GM23338 (cell line): ENCODE measurements at regions not wholly inside any gene's neighbourhood (a gene's known extent, or its start where the extent isn't known, plus 50 kb on each side); places are given as distances from the start of the nearest gene placed in this dataset.

Experiments used
- CREB1 ChIP-seq: fragments of 250-450 bp; sonication (Bioruptor Pico); IDR thresholded peaks from 2 replicates; pipeline ENCODE4 v1.5.0; 2020; ENCODE audit warnings: low read depth, mild to moderate bottlenecking, moderate library complexity
- CTCF ChIP-seq, 2 experiments: fragments of 200-600 bp in 1 of 2; sonication (generic) in 1 of 2; conservative IDR thresholded peaks; 2 replicates each; pipeline versions ENCODE4 v1.5.1 to v1.6.1; 2016 to 2017; ENCODE audit warnings: antibody characterized with exemption in 2 of 2, low read depth in 2 of 2, mild to moderate bottlenecking in 2 of 2, moderate library complexity in 1 of 2
- ETS1 ChIP-seq: IDR thresholded peaks from 2 replicates; pipeline ENCODE4 v1.6.1; 2016; ENCODE audit warnings: antibody characterized with exemption
- EZH2 ChIP-seq: fragments of 200-600 bp; sonication (generic); IDR thresholded peaks from one replicate; pipeline ENCODE4 v1.8.0; 2017; ENCODE audit warnings: antibody characterized with exemption, mild to moderate bottlenecking, low read depth; ENCODE audit not compliant: unreplicated experiment
- EZH2phosphoT487 ChIP-seq: fragments of 200-600 bp; sonication (generic); IDR thresholded peaks from one replicate; pipeline ENCODE4 v1.8.1; 2018; ENCODE audit warnings: antibody characterized with exemption; ENCODE audit not compliant: unreplicated experiment
- JUNB ChIP-seq: IDR thresholded peaks from one replicate; pipeline ENCODE4 v1.6.1; 2016; ENCODE audit warnings: antibody characterized with exemption; ENCODE audit not compliant: unreplicated experiment
- NANOG ChIP-seq: IDR thresholded peaks from 2 replicates; pipeline ENCODE4 v1.6.1; 2016; ENCODE audit warnings: antibody characterized with exemption, borderline replicate concordance
- POLR2AphosphoS5 ChIP-seq: IDR thresholded peaks from 2 replicates; pipeline ENCODE4 v1.6.1; 2016; ENCODE audit warnings: antibody characterized with exemption, low read depth
- ZNF114 ChIP-seq: fragments of 250-450 bp; sonication (Bioruptor Pico); IDR thresholded peaks from 2 replicates; pipeline ENCODE4 v1.5.0; 2020; ENCODE audit warnings: mild to moderate bottlenecking, moderate library complexity
- TF ChIP-seq, protein P1 (sequence below): IDR thresholded peaks from one replicate; pipeline ENCODE4 v1.6.1; 2018; ENCODE audit warnings: antibody characterized with exemption; ENCODE audit not compliant: unreplicated experiment

DNA sequence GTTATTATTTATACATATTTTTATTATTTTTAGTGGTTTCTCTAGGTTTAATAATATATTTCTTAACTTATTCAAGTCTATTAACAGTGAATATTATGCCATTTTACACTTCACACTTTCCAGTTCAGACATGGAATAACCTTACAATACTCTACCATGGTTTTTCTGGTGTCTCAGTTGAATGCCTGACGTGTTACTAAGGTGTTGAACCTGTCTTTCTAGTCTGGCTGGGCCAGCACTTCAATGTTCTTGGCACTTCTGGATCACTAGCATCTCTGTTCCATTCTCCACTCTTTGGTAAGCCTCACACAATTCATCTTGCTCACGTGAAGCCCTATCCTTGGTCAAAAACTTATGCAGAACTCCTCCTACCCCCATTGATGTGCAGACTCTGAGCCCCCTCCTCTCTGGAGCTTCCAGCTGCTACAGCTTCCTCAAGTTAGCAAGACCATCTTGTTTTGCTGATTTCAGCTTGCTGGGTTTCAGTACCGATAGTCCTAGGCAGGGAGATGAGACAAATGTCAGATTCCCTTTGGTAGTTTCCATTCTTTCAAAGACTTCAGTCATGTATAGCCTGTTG is 243.1 kb downstream of the FBXO4 start:
- TF ChIP-seq CTCF (conservative IDR thresholded peaks at IDR 0.05; ENCODE audit: low read depth in 2 of 2) (no peak), POLR2AphosphoS5 (no peak), ETS1 (no peak), JUNB (no peak), EZH2 (no peak), NANOG (no peak), EZH2phosphoT487 (no peak), ZNF114 (CRISPR knock-in tag) (no peak), CREB1 (CRISPR knock-in tag) (no peak)
- TF ChIP-seq, protein P1, sequence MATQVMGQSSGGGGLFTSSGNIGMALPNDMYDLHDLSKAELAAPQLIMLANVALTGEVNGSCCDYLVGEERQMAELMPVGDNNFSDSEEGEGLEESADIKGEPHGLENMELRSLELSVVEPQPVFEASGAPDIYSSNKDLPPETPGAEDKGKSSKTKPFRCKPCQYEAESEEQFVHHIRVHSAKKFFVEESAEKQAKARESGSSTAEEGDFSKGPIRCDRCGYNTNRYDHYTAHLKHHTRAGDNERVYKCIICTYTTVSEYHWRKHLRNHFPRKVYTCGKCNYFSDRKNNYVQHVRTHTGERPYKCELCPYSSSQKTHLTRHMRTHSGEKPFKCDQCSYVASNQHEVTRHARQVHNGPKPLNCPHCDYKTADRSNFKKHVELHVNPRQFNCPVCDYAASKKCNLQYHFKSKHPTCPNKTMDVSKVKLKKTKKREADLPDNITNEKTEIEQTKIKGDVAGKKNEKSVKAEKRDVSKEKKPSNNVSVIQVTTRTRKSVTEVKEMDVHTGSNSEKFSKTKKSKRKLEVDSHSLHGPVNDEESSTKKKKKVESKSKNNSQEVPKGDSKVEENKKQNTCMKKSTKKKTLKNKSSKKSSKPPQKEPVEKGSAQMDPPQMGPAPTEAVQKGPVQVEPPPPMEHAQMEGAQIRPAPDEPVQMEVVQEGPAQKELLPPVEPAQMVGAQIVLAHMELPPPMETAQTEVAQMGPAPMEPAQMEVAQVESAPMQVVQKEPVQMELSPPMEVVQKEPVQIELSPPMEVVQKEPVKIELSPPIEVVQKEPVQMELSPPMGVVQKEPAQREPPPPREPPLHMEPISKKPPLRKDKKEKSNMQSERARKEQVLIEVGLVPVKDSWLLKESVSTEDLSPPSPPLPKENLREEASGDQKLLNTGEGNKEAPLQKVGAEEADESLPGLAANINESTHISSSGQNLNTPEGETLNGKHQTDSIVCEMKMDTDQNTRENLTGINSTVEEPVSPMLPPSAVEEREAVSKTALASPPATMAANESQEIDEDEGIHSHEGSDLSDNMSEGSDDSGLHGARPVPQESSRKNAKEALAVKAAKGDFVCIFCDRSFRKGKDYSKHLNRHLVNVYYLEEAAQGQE = no peak
